ENCODE measurements at regions not wholly inside any gene's neighbourhood (a gene's known extent, or its start where the extent isn't known, plus 50 kb on each side); places are given as distances from the start of the nearest gene placed in this dataset.
"Not testable (repeated sequence)": the region's sequence is repeated elsewhere in the genome, so short reads cannot be mapped to it uniquely, and the experiment has no call there.

- DNase-seq, result no peak
Measured at GRCh38 chr9:18036422-18037187, 437.3 kb upstream of the ADAMTSL1 start.

- no peak for DNase-seq
Measured at GRCh38 chr9:18037981-18038380, 436.0 kb upstream of the ADAMTSL1 start.

- DNase-seq, result no peak
Measured at GRCh38 chr9:18040327-18040726, 433.6 kb upstream of the ADAMTSL1 start.

- DNase-seq, result no peak
Measured at GRCh38 chr9:18043978-18044377, 430.0 kb upstream of the ADAMTSL1 start.

GRCh38 chr9:18045326-18045725 lies 428.6 kb upstream of the ADAMTSL1 start:
- no peak for DNase-seq

- no peak for DNase-seq
Measured at GRCh38 chr9:18046068-18046467, 427.9 kb upstream of the ADAMTSL1 start.

- no peak for DNase-seq
Measured at GRCh38 chr9:18051638-18052037, 422.3 kb upstream of the ADAMTSL1 start.

- no peak for DNase-seq
Measured at GRCh38 chr9:18052060-18052459, 421.9 kb upstream of the ADAMTSL1 start.

GRCh38 chr9:18056269-18056992 lies 417.5 kb upstream of the ADAMTSL1 start:
- DNase-seq, result no peak

GRCh38 chr9:18056993-18057369 lies 417.0 kb upstream of the ADAMTSL1 start:
- no peak for DNase-seq

- DNase-seq, result no peak
Measured at GRCh38 chr9:18058564-18059442, 415.1 kb upstream of the ADAMTSL1 start.

- no peak for DNase-seq
Measured at GRCh38 chr9:18059447-18059846, 414.5 kb upstream of the ADAMTSL1 start.

GRCh38 chr9:18060269-18060934 lies 413.6 kb upstream of the ADAMTSL1 start:
- DNase-seq, result peak; percentile 14

- no peak for DNase-seq
Measured at GRCh38 chr9:18061332-18061731, 412.6 kb upstream of the ADAMTSL1 start.

- DNase-seq, result no peak
Measured at GRCh38 chr9:18061856-18062255, 412.1 kb upstream of the ADAMTSL1 start.

GRCh38 chr9:18063856-18064390 lies 410.0 kb upstream of the ADAMTSL1 start:
- DNase-seq, result no peak

GRCh38 chr9:18066608-18067007 lies 407.3 kb upstream of the ADAMTSL1 start:
- DNase-seq, result not testable (repeated sequence)

GRCh38 chr9:18067548-18068120 lies 406.3 kb upstream of the ADAMTSL1 start:
- no peak for DNase-seq

- DNase-seq, result no peak
Measured at GRCh38 chr9:18068900-18069299, 405.1 kb upstream of the ADAMTSL1 start.

GRCh38 chr9:18071651-18072060 lies 402.3 kb upstream of the ADAMTSL1 start:
- DNase-seq, result no peak

- DNase-seq, result no peak
Measured at GRCh38 chr9:18073002-18073401, 401.0 kb upstream of the ADAMTSL1 start.

GRCh38 chr9:18074041-18074440 lies 399.9 kb upstream of the ADAMTSL1 start:
- DNase-seq, result no peak

All from hematopoietic multipotent progenitor cell treated with erythropoietin and hydrocortisone succinate and interleukin-3 and kit ligand, for 4 days (in vitro differentiated cells).